CMK (cell line): ENCODE measurements at regions not wholly inside any gene's neighbourhood (a gene's known extent, or its start where the extent isn't known, plus 50 kb on each side); places are given as distances from the start of the nearest gene placed in this dataset.

Experiments
- DNase-seq: peaks from one replicate; pipeline ENCODE4 v3.0.0-alpha.2; 2010; ENCODE audit warnings: low read depth

GRCh38 chr3:98994128-98994762 lies 92.8 kb upstream of the DCBLD2 start:
- no peak for DNase-seq

- no peak for DNase-seq
Measured at GRCh38 chr3:98991393-98991792, 89.9 kb upstream of the DCBLD2 start.

- DNase-seq, result no peak
Measured at GRCh38 chr3:98990657-98991056, 89.2 kb upstream of the DCBLD2 start.

- no peak for DNase-seq
Measured at GRCh38 chr3:98986073-98986472, 84.6 kb upstream of the DCBLD2 start.

- DNase-seq, result no peak
Measured at GRCh38 chr3:98985431-98985830, 83.9 kb upstream of the DCBLD2 start.

GRCh38 chr3:98984024-98984423 lies 82.5 kb upstream of the DCBLD2 start:
- DNase-seq, result no peak

- DNase-seq, result no peak
Measured at GRCh38 chr3:98982351-98982750, 80.9 kb upstream of the DCBLD2 start.

- no peak for DNase-seq
Measured at GRCh38 chr3:98980915-98981596, 79.6 kb upstream of the DCBLD2 start.

- DNase-seq, result no peak
Measured at GRCh38 chr3:98979296-98979695, 77.8 kb upstream of the DCBLD2 start.

GRCh38 chr3:98978068-98978811 lies 76.7 kb upstream of the DCBLD2 start:
- DNase-seq, result no peak

- DNase-seq, result no peak
Measured at GRCh38 chr3:98977520-98977919, 76.0 kb upstream of the DCBLD2 start.

GRCh38 chr3:98974442-98974841 lies 72.9 kb upstream of the DCBLD2 start:
- DNase-seq, result no peak

- DNase-seq, result no peak
Measured at GRCh38 chr3:98972720-98973119, 71.2 kb upstream of the DCBLD2 start.

- no peak for DNase-seq
Measured at GRCh38 chr3:98972155-98972554, 70.7 kb upstream of the DCBLD2 start.

- DNase-seq, result no peak
Measured at GRCh38 chr3:98971169-98971681, 69.7 kb upstream of the DCBLD2 start.

- DNase-seq, result no peak
Measured at GRCh38 chr3:98969295-98969694, 67.8 kb upstream of the DCBLD2 start.

- no peak for DNase-seq
Measured at GRCh38 chr3:98968824-98969223, 67.3 kb upstream of the DCBLD2 start.

GRCh38 chr3:98968347-98968746 lies 66.9 kb upstream of the DCBLD2 start:
- no peak for DNase-seq

- DNase-seq, result no peak
Measured at GRCh38 chr3:98967758-98968157, 66.3 kb upstream of the DCBLD2 start.

GRCh38 chr3:98966862-98967546 lies 65.5 kb upstream of the DCBLD2 start:
- DNase-seq, result no peak

- no peak for DNase-seq
Measured at GRCh38 chr3:98966434-98966833, 64.9 kb upstream of the DCBLD2 start.

- DNase-seq, result no peak
Measured at GRCh38 chr3:98964784-98965183, 63.3 kb upstream of the DCBLD2 start.
